PC-3 (cell line): ENCODE measurements at regions not wholly inside any gene's neighbourhood (a gene's known extent, or its start where the extent isn't known, plus 50 kb on each side); places are given as distances from the start of the nearest gene placed in this dataset.

ENCODE experiments used
- ATAC-seq: fragments of 200-7000 bp; cut with Tn5 transposase; 2 replicates; pipeline ENCODE4 v1.9.1; 2020; ENCODE audit warnings: mild to moderate bottlenecking, moderate library complexity
- BruUV-seq: library from RNA; stranded (reverse); fragments of 400-500 nt; replicated peaks from 2 replicates; lab custom pipeline; 2021; lab: Mats Ljungman, UMichigan
- CTCF ChIA-PET: fragments of 300-600 bp; sonication (Branson Sonifier 250); formaldehyde crosslinking; loops from one replicate; lab custom pipeline; 2022; ENCODE audit warnings: antibody characterized with exemption; lab: Charles Lee
- POLR2A ChIA-PET: fragments of 300-600 bp; sonication (Branson Sonifier 250); formaldehyde crosslinking; loops from one replicate; lab custom pipeline; 2022; ENCODE audit warnings: antibody characterized with exemption; ENCODE audit not compliant: unreplicated experiment; lab: Charles Lee
- DNase-seq: peaks from one replicate; pipeline ENCODE4 v3.0.0-alpha.2; 2015
- H2AFZ ChIP-seq: fragments of 300-600 bp; sonication (generic); 2 replicates; pipeline ENCODE4 v1.6.0; 2016; ENCODE audit warnings: antibody characterized with exemption, low read length
- H3F3A ChIP-seq: fragments of 300-600 bp; sonication (generic); one replicate; pipeline ENCODE4 v1.6.0; 2017; ENCODE audit warnings: antibody characterized with exemption, low read length, control low read depth, mild to moderate bottlenecking; ENCODE audit not compliant: unreplicated experiment
- H3K27ac ChIP-seq: fragments of 300-600 bp; sonication (generic); 2 replicates; pipeline ENCODE4 v1.5.1; 2016; ENCODE audit warnings: mild to moderate bottlenecking, low read length
- H3K27me3 ChIP-seq: fragments of 300-600 bp; sonication (generic); 2 replicates; pipeline ENCODE4 v1.6.1; 2016; ENCODE audit warnings: low read length, mixed read lengths
- H3K36me3 ChIP-seq: fragments of 300-600 bp; sonication (generic); 2 replicates; pipeline ENCODE4 v1.6.1; 2016; ENCODE audit warnings: low read depth, mixed run types, low read length, mixed read lengths
- H3K4me1 ChIP-seq: fragments of 300-600 bp; sonication (generic); 2 replicates; pipeline ENCODE4 v1.5.1; 2016; ENCODE audit warnings: low read length; ENCODE audit not compliant: insufficient read depth
- H3K4me2 ChIP-seq: fragments of 300-600 bp; sonication (generic); 2 replicates; pipeline ENCODE4 v1.6.0; 2016; ENCODE audit warnings: low read length
- H3K4me3 ChIP-seq: fragments of 300-600 bp; sonication (generic); 2 replicates; pipeline ENCODE4 v1.5.1; 2016; ENCODE audit warnings: mild to moderate bottlenecking, low read length, mixed read lengths
- H3K79me2 ChIP-seq: fragments of 300-600 bp; sonication (generic); 2 replicates; pipeline ENCODE4 v1.6.1; 2017; ENCODE audit warnings: low read length, mixed read lengths
- H3K9ac ChIP-seq: fragments of 300-600 bp; sonication (generic); 2 replicates; pipeline ENCODE4 v1.6.0; 2016; ENCODE audit warnings: mild to moderate bottlenecking, low read length
- H3K9me2 ChIP-seq: fragments of 300-600 bp; sonication (generic); replicated peaks from 2 replicates; pipeline ENCODE4 v1.6.1; 2016; ENCODE audit warnings: mixed run types, low read length, mixed read lengths
- H3K9me3 ChIP-seq: fragments of 300-600 bp; sonication (generic); 2 replicates; pipeline ENCODE4 v1.6.1; 2016; ENCODE audit warnings: low read length, mixed read lengths
- H4K20me1 ChIP-seq: fragments of 300-600 bp; sonication (generic); 2 replicates; pipeline ENCODE4 v1.6.1; 2016; ENCODE audit warnings: low read length, mixed read lengths
- CTCF ChIP-seq: fragments of 300-600 bp; sonication (generic); conservative IDR thresholded peaks from 2 replicates; pipeline ENCODE4 v1.5.1; 2017; ENCODE audit warnings: antibody characterized with exemption, low read depth, mild to moderate bottlenecking, low read length
- EZH2 ChIP-seq: fragments of 300-600 bp; sonication (generic); IDR thresholded peaks from one replicate; pipeline ENCODE4 v1.6.1; 2017; ENCODE audit warnings: antibody characterized with exemption, mild to moderate bottlenecking, low read length; ENCODE audit not compliant: unreplicated experiment
- EZH2phosphoT487 ChIP-seq: fragments of 300-600 bp; sonication (generic); IDR thresholded peaks from 2 replicates; pipeline ENCODE4 v1.6.1; 2018; ENCODE audit warnings: mild to moderate bottlenecking, antibody characterized with exemption, low read length, borderline replicate concordance
- intact Hi-C: fragments of 100-400 bp; cut with micrococcal nuclease; formaldehyde crosslinking; loops from 2 replicates; pipeline ENCODE4 v1.9.0; 2023

GRCh38 chr5:116813356-116813755, 238.7 kb upstream of the SEMA6A start:
- Histone ChIP-seq H3K27ac (no peak overlapping the region), H3K4me1 (no peaks in the 10 kb centered on the region), H3K9ac (no peak overlapping the region), H3K79me2 (no peaks in the 10 kb centered on the region), H3K4me2 (no peak overlapping the region), H3F3A (no peaks in the 10 kb centered on the region), H3K4me3 (no peak overlapping the region), H3K9me3 (no peaks in the 10 kb centered on the region), H3K27me3 (no peaks in the 10 kb centered on the region), H3K9me2 (no peaks in the 10 kb centered on the region), H4K20me1 (no peaks in the 10 kb centered on the region), H3K36me3 (no peaks in the 10 kb centered on the region), H2AFZ (no peak overlapping the region)
- TF ChIP-seq EZH2phosphoT487 (no peak), CTCF (no peak), EZH2 (no peak)
- BruUV-seq = no TSS peak
- ChIA-PET CTCF (no interaction called here), POLR2A (no interaction called here)
- no peak for DNase-seq
- no peak for ATAC-seq
- intact Hi-C loops = no loop called here

- Histone ChIP-seq H2AFZ (no peak overlapping the region), H3K4me2 (no peak overlapping the region), H3K9ac (no peak overlapping the region), H3K4me1 (no peaks in the 10 kb centered on the region), H3K27ac (no peak overlapping the region), H3K36me3 (no peaks in the 10 kb centered on the region), H3F3A (no peaks in the 10 kb centered on the region), H3K4me3 (no peak overlapping the region), H3K27me3 (no peaks in the 10 kb centered on the region), H3K9me3 (no peaks in the 10 kb centered on the region), H3K79me2 (no peaks in the 10 kb centered on the region), H3K9me2 (no peaks in the 10 kb centered on the region), H4K20me1 (no peaks in the 10 kb centered on the region)
- intact Hi-C loops = no loop called here
- ATAC-seq = no peak
- POLR2A ChIA-PET = no interaction called here
- no peak for TF ChIP-seq EZH2
- DNase-seq = no peak
- CTCF ChIA-PET = no interaction called here
- BruUV-seq = no TSS peak
Measured at GRCh38 chr5:116810951-116811350, 236.3 kb upstream of the SEMA6A start.

GRCh38 chr5:116806836-116807235, 232.2 kb upstream of the SEMA6A start:
- CTCF ChIA-PET = no interaction called here
- TF ChIP-seq EZH2phosphoT487 (no peak), CTCF (no peak), EZH2 (no peak)
- H3K4me2 ChIP-seq = no peak overlapping the region

More at GRCh38 chr5:116806836-116807235, 232.2 kb upstream of the SEMA6A start:
- Histone ChIP-seq H3K36me3 (no peaks in the 10 kb centered on the region), H3K79me2 (no peaks in the 10 kb centered on the region), H3K27me3 (no peaks in the 10 kb centered on the region), H2AFZ (no peak overlapping the region), H4K20me1 (no peaks in the 10 kb centered on the region), H3K4me3 (no peak overlapping the region), H3K9ac (no peak overlapping the region), H3F3A (no peaks in the 10 kb centered on the region), H3K9me3 (no peaks in the 10 kb centered on the region), H3K27ac (no peak overlapping the region), H3K4me1 (no peaks in the 10 kb centered on the region), H3K9me2 (no peaks in the 10 kb centered on the region)
- BruUV-seq = no TSS peak
- DNase-seq (no peak), ATAC-seq (no peak)
- intact Hi-C loops = no loop called here
- POLR2A ChIA-PET = no interaction called here
